GM19023 (cell line): ENCODE measurements at regions not wholly inside any gene's neighbourhood (a gene's known extent, or its start where the extent isn't known, plus 50 kb on each side); places are given as distances from the start of the nearest gene placed in this dataset.

Experiments
- ATAC-seq: cut with Tn5 transposase; IDR thresholded peaks from one replicate; pipeline ENCODE4 v1.9.1; 2021; ENCODE audit warnings: mild to moderate bottlenecking, moderate library complexity; ENCODE audit not compliant: unreplicated experiment

DNA sequence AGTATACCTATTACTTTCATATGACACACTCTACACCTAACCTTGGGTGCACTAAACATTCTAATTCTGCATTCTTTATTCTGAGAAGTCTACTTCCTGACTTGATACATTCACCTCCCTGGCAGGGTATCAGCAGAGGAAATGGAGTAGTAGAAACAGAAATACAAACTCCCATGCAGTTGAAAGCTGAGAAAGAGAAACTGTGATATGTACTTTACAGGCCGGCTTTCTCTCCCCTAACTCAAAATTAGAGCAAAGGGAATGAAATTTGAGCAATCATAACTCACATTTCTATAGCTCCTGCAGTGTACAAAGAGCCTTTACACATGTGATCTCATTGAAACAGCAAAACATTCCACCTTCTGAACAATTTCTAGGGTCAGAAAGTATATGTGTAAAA is 135.5 kb upstream of the COL8A1 start:
- no peak for ATAC-seq

DNA sequence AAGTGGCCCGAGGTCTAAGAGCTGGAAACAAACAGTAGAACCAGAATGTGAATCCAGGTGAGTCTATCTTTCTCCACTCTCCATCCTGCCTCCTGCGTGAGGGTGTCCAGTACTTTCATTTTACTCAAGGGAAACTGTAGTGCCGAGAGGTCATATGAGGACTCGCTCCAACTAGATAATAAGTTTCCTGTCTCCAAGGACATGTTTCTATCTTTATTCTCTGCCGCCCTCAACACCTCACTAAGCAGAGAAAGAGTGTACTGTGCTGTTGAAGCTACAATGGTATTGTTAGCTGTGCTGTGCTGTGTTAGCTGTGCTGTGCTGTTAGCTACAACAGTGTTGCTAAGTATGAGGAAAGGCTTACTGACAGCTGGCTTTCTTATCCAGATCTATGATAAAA is 137.9 kb upstream of the COL8A1 start:
- ATAC-seq: no peak

DNA sequence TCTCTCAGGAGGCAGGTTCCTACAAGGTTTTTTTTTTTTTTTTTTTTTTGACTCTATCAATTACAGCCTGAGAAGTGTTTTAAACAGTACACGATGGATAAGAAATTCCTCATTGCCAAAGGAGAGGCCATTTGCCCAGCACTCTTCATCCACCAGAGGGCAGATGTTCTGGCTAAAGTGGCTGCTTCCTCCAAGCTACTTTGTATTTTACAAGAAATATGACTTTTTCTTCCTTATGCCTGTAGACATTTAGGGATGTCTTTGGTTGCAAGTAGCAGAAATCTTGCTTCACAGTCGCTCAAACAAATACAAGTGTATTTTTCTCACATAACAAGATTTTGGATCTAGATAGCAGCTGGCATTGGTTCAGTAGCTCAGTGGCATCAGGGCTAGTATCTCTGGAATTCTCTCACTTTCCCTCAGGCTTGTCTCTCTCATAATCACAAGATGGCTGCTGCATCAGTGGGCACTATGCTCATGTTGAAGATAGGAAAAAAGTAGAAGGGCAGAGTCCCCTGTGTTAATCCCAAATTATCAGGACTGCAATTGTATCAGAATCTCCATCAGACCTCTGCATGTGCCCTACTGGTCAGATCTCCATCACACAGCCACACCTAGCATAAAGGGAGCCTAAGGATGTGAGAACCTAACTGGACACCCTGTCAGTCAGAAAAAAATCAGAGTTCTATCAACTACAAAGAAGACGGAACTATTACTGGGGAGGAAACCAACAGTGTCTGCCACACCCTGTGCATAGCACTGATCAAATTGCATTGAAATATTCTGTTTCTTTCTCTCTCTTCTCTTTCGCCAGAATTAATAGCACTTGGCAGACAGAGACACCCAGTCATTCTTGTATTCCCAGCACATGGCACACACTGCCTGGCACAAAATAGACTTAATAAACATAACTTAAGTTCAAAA is 138.9 kb upstream of the COL8A1 start:
- ATAC-seq: peak; percentile 69

DNA sequence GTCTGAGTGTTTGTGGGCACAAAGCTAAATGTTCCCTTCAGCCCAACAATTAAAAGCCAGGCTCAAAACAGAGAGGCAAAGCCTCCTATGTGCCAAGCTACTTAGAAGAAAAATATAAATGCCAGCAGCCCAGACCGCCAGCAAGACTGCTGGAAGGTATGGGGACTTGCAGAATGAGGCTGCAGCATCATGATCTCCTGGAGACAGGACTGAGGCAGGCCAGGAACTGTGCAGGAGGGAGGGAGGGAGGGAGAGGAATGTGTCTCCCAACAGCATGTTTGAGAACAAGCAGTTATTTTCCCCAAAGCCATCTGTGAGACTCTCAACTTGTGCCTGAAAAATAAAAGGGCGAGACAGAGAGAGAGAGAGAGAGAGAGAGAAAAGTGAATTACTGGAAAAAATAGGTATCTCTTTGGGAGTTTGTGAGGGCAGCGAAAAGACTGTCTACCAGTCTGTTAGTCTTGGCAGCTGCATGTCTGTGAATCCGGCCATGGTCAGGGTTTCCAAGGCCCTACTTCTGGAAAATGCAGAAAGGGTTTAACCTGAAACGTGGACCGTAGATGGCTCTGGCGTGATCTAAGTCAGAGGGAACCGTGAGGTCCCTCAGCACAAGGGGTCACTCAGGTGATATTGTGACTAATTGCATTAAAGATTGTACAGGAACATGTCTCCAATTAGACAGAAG is 139.7 kb upstream of the COL8A1 start:
- peak; percentile 11 for ATAC-seq

DNA sequence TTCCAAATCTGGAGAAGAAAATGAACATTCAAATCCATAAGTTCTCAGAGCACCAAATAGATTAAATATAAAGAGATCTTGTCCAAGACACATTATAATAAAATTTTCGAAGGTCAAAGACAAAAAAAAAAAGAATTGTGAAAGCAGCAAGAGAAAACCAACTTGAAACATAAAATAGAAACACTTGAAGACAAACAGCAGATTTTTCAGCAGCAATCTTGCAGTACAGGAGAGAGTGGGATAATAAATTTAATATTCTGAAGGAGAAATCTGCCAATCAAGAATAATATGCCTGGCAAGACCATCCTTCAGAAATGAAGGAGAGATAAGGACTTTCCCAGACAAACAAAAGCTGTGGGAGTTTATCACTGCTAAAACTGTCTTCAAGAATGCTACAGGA is 150.5 kb upstream of the COL8A1 start:
- ATAC-seq: no peak

DNA sequence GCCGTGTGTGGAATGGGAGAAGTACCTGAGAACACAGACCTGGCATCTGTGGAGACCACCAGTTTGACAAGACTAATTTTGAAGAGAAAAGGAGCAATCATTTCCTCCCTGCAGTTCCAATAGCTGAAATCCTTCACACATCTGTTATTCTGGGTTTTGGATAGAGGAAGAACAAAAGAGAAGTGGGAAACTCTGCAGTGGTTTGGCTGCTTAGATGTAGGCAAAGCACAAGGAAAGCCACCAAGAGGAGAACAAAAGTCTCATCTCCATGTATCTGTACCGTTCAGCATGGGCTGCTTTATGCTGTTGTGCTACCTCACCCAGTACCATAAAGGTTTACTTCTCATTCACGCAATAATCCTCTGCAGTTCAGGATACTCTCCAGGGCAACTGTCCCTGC is 153.1 kb upstream of the COL8A1 start:
- no peak for ATAC-seq

DNA sequence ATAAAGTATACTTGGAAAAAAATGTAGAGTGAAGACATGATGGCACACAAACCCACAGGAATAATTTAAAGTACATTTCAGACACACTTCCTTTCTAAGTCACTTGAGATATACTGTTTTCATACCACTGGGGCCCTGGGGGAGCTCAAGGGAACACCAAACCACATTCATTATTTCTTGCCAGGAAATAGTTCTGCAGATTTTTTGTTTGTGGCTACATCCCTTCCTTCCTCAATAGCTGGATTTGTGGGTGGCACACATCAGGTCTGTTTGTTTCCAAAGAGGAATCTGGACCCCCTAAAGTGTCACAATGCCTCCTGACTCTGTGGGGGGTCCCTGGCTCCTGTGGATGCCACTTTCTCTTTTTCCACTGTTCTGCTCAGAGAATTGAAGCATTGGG is 153.5 kb upstream of the COL8A1 start:
- no peak for ATAC-seq

DNA sequence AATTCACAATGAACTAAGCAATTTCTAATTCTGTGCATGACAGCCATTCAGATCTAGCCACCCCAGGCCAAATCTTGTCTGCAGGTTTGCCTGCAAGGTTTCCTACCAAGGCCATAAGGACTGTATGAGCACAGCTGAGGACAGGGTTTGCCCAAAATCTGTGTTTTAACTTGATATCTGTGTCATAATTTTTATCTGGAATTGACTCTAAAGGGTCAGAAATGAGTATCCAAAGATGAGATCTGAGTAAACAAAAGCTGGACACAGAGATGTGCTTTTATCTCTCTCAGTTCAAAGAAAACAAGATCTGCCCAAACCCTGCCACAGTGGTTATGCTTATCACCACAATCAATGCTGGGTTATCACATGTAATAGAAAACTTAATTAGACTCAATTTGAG is 154.6 kb upstream of the COL8A1 start:
- ATAC-seq: no peak

DNA sequence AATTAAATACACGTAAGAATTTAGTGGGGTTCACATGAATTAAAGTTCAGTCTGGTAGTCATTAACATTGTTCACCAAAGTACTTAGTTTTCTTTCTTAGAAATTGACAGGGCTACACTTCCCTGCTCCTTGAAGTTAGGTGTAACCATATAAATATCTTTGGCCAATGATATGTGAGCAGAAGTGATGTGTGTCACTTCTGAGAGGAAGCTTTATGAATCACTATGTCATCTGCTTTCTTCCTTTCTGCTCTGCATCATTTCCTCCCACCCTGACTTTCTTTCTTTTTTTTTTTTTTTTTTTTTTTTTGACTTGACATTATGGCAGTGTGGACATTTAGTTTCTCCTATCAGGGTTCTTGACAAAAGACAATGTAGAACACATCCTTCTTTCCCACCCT is 156.2 kb upstream of the COL8A1 start:
- no peak for ATAC-seq

DNA sequence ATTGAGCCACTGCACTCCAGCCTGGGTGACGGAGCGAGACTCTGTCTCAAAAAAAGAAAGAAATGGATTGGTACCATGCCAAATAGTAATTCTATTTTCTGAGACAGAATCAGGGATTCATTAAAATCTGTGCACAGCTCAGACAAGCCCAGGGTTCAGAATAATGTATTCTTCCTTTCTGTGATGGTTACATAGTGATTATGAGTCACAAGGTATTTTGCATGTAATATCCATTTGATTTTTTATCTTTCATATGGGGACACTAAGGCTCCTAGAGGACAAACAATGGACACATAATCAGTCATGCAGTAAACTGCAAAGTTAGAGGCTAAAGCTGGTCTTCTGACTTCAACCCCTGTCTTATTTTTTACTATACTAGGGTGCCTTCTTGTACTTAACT is 156.8 kb upstream of the COL8A1 start:
- no peak for ATAC-seq

DNA sequence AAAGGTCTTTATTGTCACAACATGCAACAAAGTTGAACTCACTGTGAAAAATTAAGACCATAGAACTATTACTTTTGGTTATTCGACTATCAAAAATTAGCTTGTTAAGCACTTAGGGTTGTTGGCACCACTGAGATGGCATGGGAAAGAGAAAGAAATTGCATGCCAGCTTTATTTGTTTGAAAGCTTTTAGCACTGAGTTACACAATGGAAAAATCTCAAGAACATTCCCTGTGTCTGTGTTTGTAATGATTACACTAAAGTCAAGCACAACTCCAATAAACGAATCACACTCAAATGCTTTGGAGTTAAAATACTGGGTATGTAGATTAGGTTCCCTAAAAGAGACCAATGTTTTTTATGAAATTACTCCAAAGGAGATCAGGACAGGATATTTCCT is 158.6 kb upstream of the COL8A1 start:
- no peak for ATAC-seq

DNA sequence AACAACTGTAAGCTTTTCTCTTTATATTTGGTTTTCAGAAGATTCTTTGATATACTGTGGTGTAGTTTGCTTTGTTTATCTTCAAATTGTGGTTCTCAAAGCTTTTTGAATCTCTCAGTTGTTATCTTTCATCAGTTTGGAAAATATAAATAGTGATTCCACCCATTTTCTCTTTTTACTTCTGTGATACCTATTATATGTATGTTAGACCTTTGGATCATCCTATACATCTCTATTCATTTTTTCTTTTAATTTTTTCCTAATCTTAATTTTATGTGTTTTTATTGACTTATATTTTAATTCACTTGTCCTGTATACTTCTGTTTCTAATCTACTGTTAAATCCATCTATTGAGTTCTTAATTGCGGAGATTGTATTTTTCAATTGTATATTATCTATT is 160.7 kb upstream of the COL8A1 start:
- no peak for ATAC-seq

DNA sequence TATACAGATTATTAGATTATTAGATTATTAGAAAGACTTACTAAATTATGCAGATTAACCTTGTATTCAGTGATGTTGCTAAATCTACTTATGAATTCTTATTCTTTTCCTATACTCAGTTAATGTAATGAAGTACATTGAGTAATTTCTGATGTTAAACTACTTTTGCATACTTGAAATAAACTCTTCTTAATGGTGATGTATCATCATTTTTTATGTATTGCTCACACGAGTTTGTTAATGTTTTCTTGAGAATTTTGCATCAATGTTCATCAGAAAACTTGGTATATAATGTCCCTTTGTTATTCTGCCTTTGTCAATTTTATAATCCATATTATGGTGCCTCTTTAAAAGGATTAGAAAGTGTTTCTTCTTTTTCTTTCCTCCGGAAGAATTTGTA is 163.2 kb upstream of the COL8A1 start:
- no peak for ATAC-seq

DNA sequence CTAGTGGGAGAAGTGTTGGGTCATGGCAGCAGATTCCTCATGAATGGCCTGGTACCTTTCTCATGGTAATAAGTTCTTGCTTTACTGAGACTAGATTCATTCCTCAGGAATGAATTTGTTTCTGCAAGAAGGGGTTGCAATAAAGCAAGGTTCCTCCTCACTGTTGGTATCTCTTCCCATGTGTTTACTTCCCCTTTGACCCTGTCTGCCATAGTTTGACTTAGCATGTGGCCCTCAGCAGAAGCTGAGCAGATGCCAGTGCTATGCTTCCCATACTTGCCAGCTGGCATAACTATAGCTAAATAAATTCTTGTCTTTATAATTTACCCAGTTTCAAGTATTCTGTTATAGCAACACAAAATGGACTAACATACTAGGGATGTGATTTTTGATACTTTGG is 163.6 kb upstream of the COL8A1 start:
- ATAC-seq: no peak

DNA sequence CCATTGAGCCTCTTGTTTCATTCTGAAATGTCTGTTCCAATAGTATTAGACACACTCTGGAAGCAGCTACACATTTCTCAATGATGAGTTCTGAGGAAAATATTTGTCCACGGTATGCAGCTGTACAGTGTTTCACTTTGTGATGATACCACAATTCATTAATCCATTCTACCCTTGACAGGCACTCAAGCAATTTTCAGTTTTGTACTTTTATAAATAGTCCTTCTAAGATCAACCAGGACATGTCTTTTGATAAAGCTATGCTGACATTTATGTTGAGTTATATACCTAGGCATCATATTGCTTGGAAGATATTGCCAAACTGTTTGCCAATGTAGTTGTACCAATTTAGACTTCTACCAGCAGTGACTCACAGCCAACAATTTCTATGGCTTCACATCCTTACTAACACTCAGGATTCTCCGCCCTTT is 165.1 kb upstream of the COL8A1 start:
- ATAC-seq: no peak

DNA sequence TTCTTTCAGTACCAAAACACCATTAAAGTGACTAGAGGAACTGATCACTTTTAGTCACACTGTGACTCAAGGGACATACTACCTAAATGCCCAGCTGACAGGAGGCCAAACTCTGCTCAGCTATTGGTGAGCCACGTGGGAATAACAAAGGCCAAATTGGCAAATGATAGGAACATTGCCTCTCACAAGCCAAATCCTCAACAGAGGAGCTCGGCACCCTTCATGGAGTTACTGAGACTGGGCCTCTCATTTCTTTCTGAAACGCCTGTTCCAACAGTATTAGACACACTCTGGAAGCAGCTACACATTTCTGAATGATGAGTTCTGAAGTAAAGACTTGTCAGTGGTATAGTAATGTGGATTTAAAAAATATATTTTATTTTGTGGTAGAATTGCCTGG is 166.0 kb upstream of the COL8A1 start:
- ATAC-seq: no peak

DNA sequence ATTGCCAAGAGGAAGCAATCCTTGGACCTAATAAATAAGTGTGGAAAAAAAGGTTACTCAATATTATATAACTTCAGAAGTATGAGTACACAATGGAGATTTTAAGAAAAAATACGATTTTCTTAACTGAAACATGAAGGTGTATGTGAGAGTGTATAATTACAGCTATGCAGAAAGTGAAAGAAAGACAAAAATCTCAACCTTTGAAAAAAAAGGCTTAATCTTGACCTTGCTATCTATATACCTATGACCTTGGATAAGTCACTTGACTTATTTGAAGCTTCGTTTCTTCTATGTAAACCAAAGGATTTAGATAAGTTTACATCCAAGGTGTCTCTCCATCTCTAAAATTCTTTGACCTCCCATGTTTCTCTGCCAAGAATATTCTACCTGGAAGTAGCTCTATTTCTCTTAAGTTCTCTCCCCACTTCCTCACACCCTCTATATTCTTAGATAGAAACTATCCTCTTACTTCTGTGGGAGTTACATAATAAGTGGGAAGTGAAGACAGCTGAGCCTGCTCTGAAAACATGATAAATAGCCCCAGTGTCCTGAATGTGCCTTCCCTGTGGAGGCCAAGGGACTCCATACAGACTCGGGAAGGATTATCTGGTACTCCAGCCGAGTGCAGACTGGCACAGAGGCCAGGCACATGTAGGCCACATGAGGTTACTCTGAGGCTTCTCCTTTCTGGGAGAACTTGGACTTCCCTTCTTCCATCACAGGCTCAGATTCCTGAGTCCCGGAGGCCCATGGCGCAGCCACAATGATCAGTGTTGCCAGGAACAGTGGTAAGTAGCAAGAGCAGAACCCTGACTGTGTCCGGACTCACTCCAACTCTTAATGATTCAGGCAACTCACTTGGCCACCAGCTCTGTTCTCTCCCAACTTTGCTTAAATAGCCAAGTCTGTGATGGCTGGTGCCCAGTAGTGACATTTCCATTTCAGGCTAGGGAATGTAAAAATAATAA is 166.8 kb upstream of the COL8A1 start:
- ATAC-seq: no peak

DNA sequence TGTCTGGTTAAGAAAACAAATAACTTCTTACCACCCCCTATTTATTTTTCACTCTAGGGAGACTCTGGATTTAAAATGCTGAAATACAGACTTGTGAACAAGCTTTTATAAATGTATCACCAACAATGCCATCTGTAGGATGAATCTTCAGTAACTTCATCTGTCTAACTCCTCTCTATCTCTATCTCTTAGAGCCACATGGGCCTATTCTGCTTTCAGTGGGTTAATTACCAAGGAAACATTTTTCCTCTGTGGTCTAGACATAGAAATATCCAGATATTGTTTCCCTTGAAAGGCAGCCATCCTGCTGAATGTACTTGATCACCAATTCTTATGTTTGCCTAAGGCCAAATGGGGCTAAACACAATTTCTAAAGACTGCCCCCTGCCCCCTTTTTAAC is 167.6 kb upstream of the COL8A1 start:
- ATAC-seq: no peak

DNA sequence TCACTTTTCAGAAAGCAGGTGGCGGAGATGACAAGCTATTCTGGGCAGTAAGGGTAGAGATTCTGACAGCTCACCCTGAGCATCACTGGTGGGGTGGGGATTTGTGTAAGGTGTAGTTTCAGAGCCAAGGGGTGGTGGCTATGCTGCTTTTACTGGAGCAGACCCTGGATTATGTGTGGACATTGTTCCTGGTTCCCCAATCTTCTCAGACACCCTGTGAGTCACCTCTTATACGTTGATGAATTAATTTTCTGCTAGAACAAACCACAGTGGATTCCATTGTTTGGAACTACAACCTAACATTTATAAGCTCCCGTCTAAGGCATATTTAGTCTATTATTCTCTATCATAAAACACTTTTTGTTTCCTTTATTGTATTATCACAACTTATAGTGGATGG is 169.5 kb upstream of the COL8A1 start:
- ATAC-seq: no peak

DNA sequence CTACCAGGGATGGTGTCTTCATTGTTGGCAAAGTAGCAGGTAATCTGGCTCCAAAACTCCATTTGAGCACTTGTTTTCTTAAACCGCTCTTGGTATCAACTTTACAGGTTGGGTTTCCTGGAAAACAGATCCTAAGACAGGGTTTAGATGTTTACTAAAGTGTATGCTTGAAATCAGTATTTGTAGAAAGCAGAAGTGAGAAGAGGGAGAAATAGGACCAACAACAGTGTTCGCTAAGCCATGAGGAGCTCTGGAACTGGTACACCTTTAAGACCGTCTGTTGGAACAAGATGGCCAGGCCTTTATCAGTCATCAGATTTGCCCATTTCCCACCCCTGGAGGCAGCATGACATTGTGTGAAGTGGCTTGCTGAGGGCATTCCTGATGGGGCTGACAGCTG is 171.0 kb upstream of the COL8A1 start:
- no peak for ATAC-seq

DNA sequence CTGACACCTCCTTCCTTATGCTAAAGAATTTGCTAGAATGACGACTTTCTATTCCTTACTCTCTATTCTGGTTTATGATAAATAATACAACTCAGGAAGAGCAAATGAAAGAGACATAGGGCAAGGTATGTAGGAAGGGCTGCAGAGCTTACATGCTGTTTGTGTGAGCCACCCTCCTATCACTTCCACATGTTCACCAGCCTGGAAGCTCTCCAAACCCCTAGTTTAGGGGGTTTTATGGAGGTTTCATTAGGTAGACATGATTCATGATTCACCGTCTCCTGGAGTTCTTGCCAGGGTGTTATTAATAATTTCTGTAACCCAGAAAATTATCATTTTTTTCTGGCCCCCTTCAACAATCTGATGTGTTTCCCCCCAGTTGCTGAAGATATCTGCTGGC is 172.1 kb upstream of the COL8A1 start:
- ATAC-seq: no peak
